ENCODE measurements at regions not wholly inside any gene's neighbourhood (a gene's known extent, or its start where the extent isn't known, plus 50 kb on each side); places are given as distances from the start of the nearest gene placed in this dataset.

DNA sequence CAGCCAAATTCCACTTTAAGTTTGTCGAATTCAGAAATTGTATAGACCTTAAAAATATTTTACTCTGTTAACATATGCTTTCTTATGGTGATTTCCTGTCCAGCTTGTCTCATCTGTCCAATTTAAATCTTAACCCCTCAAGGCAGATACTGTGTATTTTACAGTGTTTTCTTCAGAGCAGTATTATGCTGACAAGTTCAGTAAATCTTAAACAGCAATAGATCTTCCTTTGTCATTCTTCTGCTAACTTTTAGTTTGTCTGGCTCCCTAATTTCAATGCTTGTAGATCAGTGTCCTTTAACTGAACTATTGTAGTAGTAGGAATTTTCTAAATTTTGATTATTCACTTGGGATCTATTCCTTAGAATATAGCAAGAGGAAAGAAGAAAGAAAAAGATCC is 52.8 kb upstream of the MEIS1 start:
- no peak for DNase-seq

DNA sequence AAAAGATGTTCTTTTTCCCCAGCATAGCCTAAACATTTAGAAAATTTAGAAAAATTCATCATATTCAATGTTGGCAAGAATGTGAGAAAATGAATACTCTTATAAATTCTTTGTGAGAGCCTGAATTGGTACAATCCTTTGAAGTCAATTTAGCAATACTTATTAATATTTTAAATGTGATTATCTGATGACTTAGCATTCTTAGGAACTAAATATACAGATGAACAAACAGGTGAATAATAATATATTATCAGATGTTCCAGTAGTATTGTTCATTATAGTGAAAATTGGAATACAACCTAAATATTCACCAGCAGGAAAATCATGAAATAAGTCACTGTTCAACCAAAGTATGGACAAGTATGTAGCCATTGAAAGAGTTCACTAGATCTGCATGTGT is 55.5 kb upstream of the MEIS1 start:
- DNase-seq = no peak

DNA sequence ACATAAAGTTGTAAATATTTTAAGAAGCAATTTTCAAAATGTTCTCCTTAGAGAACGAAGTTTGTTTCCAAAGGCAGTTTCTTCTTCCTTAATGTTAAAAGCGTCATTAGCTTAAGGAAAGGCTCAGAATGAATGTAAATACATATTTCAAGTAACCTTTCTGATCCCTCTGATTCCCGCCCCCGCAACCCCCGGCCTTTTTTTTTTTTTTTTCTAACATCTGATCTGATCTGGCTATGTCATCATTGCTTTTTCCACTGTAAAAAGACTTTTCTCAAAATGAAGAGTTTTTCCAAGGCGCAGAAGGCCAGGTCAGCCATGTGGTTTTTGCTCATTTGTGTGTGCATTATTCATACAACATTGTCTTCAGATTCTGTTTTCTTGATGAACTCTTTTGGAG is 57.1 kb upstream of the MEIS1 start:
- DNase-seq = no peak

DNA sequence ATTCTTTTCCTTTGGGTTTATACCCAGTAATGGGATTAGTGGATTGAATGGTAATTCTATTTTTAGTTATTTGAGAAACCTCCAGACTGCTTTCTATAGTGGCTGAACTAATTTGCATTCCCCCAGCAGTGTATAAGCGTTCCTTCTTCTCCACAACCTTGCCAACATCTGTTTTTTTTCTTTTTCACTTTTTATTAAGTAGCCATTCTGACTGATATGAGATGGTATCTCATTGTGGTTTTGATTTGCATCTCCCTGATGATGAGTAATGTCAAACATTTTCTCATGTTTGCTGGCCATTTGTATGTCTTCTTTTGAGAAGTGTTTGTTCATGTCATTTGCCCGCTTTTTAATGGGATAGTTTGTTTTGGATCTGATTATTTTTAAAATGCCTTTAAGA is 64.1 kb upstream of the MEIS1 start:
- no peak for DNase-seq

DNA sequence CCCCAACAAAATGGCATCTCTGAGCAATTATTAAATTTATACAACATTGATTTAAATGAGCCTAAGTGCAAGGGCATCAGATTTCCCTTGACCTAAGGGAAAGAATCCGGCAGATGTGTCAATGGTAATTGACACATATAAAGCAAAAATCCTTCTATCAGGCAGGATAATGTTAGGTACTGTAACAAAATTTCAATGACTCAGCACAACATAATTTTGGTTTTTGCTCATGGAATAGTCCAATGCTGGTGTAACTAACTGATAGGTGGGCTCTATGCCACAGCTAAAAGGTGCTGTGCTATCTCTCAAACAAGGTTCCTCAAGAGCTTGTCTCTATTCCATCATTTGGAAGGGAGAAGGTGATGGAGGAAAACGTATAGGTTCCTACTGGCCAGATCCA is 68.3 kb upstream of the MEIS1 start:
- no peak for DNase-seq

DNA sequence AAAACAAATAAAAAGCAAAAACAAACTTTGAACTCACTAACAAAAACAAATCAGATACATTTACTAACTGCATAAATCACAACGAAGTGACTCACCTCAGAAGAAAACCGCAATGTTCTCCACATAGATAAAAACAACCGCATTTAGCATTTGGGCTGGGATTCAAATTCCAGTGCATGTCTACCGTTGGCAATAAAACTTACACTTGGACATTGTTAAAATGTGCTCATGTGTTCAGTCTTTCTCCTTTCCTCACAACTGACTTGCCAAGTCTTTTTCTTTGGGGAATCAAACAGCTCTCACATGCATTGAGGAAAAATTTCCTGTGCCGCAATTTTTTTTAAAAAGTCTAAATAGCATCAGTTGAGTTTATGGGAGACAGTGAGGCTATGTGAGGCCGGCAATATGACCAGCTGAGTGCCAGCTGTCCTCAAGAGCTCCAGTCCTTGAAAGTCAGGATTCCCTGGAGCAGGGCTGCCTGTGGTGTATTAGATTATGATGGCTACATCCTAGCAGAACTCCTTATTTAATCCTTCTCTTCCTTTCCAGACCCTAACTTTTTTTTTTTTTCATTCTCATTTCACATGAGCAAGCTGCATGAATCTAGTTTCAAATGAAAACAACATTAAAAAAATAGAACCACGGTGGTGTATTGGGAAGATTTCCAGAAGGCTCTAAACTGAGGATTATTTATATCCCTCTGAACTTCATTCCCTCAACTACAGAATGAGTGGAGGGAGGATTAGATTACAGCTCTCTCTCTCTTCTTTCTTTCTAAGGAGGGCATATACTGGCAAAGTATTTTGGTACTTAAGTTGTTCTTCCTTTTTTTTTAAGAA is 70.2 kb upstream of the MEIS1 start:
- DNase-seq = peak; percentile 73

DNA sequence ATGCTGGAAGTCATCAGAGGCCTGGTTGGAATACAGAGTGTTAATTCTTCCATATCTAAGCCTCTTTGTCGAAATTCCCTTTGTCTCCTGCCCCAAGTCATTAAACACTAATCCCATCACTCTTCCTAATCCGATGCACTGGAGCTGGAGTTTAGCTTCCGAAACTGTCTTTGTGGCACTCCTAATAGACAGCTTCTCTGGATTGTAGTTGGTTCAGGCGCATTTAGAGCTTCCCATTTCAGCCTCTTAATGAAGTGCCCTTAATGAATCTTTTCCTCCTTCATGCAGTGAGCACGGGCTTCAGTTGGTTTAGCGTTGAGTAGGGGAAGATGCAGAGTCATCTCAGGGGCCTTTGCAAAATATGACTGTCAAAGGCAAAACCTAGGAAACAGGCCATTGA is 72.2 kb upstream of the MEIS1 start:
- no peak for DNase-seq

DNA sequence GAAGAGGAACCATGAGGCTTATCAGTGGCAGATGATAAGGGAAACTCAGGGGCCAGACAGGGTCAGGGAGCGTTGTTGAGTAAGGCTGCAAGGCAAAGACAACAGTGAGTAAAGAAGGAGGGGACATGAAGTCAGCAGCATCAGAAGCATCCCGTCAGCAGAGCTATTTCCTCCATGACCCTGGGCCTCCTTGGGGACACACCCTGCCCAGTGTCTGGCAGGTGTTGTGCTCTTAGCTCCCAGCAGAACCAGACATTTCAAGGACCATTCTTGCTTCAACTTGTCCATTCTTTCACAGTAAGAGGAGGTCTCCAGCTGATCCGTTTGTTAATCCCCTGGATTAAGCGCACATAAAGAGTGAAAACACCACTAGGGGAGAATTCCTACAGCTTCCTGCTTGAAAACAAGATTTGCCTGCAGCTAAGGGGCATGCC is 88.7 kb upstream of the MEIS1 start:
- DNase-seq = no peak

DNA sequence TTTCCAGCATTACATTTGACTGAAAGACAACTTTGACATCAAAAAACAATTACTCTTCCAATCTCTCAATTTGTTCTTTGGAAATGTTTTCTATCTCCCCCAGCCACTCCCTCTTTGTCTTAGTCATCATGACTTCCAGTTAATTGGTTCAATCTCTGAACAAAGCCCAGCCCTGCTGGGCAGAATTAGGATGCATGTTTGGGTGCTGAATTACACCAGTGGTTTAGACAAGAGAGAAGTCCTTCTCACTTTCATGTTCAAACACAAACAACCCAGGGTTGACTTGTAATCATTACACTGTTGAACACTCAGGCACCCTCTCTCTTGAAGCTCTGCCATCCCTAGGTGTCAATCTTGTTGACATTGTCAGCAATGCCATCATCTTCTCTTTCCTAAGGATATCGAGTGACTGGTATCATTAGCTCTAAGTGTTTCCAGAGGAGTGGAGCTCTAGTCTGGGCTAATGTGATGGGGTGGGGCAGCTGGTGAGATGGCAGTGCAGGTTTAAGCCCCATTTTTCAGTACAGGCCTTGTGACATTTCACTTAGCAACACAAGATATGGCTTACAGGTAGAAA is 90.8 kb upstream of the MEIS1 start:
- no peak for DNase-seq

DNA sequence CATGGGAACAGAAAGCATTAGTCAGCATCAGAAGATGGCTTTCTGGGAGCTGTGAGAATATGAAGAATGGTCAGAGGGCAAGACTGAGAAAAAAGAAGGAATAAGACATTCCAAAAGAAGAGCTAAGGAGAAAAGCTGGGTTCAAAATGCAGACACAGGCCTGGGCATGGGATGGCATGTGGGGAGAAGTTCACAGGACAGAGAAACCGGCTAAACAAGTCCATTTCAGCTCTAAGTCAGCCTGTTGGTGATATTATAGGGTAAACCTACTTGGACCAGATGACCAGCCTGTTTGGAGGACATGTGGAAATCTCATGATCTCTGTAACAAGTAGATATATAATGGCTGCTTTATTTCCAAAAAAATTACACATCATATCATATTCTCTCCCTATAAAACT is 91.7 kb upstream of the MEIS1 start:
- DNase-seq = no peak

DNA sequence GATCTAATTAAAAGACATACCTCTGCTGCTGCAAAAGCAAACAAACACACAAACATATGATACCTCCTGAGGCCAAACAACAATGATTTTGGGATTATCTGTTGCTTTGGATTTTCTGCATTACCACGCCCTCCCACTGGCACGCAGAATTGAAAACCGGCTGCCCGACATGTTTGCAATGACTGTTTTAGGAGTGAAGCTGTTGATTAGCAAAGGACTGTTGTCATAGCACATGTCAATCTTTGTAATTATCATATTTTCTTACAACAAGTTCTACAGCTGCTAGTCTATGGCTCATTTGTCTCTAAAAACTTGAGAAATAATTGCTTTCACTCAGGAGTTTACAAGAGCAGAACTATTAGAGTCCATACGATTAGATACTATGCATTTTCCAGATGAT is 94.4 kb upstream of the MEIS1 start:
- no peak for DNase-seq

DNA sequence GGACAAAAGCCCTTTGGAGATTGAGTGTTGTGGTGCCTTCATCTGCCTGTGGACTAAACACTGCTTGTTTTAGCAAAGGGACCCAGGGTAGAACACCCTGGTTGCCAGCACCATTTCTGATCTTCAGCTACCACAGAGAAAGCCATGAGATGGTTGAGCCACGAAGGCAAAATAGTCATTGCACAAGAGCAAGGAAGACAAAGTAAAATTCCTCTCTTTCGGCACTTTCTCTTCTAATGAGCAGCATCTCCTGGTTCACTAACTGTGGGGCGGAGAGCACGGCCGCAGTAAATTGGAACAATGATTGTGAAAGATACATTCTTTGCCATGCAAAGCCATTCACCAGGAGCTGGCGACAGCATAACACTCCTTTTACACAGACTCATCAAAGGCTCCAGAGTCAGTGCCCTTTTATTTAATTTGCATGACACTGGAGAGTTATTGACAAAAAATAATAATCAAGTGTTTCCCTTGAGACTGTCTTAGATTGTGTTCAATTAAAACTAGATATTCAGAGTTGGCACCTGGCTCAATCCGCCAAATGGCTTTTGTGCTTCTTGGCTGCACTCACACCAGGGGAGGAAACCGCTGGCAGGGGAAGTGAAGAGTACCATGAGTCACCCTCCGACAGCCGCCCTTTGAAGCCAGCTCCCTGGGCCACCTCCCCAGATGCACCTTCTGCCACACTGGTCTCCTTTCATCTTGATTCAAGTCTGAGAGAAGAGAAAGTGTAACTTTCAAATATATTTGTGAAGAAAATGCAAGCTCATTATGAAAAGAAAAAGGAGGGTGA is 100.5 kb upstream of the MEIS1 start:
- DNase-seq = no peak

DNA sequence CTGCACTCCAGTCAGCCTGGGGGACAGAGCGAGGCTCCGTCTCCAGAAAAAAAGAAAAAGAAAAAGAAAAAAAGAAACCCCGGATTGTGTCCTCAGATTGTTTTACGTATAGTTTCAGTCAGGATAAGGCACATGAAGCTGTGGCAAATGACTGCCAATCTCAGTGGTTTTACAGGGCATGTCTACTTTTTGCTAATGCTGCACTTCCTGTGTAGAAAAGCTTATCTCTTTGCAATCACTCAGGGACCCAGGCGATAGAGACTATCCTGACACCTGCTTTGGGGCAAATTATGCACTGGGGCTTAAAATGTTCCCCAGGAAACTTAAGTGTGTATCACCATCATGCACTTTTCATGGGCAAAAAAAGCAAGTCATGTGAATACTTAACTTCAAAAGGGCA is 103.7 kb upstream of the MEIS1 start:
- no peak for DNase-seq

DNA sequence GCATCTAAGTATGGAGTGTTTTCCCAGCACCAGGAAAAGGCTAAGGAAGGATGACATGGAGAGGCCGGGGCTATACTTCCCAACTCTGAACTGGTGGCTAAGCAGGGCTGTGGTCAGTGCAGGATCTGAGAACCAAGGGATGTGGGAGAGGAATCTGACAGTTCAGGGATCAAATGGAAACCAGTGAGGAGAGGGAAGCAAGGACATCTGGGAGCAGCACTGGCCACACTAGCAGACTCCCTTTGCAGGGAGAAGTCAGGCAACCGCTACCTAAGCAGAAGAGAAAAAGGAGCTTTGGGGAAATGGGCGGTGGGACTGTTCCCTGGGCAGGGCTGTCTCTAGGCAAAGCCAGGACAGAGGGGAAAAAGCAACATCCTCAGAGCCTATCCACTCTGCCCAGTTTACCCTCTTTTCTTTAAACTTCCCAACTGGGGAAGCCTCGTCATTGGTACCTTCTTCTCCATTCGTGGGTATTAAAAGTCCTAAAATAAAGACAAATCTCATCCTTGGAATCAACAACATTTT is 105.8 kb upstream of the MEIS1 start:
- DNase-seq = no peak

DNA sequence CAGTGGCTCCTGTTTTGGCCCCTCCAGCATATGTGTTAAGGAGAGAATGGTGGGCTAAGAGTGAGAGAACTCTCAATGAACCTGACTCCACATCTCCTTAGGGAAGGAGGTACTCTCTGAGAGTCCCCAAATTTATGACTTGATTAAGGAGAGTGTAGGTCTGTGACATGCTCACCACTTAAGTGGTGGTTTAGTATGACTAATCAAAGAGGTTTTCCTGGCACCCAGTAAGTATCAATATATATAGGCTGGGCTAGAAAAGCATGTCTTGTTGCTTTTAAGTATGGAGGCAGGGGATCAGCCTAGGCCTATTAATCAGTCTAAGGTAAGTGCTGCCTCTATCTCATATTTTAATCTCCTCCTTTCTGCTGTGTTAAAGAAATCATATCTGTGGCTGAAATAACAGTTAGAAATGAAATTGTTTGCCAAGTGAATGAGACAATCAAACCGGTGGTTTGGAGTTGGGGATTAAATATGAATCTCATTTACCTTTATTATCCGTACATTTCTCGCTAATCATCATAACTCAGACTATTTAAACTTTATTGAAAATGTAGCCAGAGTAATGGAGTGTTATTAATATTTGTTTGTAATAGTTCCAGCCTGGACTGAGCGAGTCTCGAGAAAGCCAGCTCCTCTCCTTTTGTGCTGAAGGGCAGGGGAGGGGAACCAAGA is 107.7 kb upstream of the MEIS1 start:
- DNase-seq = no peak

DNA sequence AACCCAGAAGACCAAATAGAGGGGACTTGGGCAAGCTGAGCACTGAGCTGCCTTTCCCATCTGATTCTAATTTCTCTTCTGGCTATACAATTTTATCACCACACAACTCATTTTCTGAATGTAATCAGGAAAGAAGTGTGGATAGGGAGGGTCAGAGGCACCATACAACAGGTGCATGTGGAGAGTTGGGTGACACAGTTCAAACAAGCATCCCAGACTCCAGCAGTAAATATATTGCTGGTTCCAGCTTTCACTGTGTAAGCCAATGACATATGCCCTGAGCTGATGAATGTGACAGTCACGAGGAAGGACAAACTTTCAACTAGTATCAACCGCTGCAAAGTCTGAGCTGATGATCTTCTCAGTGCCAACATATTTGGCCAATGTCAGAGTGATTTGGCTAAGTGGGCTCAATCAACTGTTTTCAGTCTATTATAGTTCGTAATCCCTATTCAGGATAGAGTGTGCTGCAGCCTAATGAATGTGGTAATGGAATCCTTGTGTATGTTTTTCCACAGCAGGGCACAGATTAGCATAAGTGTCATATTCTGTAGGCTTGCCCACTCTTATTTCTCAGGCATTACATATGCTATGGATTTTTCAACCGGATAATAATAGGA is 109.9 kb upstream of the MEIS1 start:
- DNase-seq = no peak

DNA sequence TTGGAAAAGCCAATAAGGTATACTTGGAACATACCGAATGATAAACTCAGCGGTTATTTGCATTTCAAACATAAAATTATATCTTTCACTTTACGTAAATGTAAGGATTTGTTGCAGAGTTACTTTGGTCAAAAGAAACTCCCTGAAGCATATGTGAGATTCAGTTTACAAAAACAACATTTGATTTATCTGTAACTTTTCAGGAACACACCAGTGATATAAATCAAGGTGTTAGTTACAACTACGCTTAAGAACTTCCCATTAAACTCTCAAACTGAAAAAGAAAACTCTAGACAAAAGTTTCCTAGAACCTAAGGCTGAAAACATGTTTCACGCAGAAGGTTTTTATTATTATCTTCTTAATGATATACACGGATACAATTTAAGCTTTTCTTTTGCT is 110.6 kb upstream of the MEIS1 start:
- no peak for DNase-seq

DNA sequence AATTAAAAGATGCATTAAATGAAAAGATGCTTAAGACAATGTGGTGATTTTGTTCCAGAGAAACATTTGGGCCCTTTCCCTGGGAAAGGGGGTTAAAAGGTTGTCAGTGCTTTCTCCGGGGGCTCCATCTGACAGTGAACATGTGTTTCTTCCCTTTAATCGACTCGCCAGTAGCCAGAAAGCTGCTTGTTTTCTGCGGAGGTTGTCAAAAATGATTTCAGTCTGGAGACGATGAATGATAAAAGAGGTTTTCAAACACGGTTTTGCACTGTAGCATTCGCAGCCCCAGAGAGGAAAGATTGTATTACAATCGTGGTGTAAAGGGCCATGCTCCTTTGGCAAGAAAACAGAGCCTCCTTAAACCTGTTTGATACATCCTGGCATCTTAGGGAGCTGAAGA is 111.5 kb upstream of the MEIS1 start:
- no peak for DNase-seq

DNA sequence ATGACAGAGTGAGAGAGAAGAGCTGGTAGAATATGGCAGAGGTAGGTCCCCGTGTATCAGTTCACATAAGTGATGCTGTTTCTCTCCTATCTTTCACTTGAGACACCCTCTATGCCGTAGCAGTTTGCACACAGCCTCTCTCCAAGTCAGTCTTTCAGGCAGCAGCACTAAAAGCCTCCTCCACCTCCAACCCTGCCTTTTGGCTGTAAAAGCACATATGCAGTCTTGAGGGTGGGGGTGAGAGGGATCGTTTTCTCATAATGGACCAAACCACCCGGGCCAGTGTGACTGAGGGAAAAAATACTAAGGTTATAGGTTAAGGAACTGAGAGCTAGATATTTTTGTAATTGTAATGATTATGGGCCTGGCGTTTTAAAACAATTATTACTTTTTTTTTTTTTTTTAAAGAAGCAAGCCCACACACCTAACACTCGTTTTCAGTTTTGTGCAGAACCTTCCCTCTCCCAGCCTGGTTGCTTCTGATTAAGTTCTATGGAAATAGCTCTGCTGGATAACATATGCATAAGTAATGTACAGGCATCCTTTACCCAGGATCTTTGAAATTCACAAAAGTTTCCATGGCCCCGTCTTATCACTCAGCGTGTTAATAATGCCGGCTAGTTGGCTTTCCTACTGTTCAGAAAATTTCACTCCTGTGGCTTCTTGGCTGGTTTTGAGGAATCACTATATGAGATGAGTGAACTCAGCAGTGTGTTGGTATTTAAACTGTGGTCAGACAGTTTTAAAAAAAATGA is 112.2 kb upstream of the MEIS1 start:
- DNase-seq = no peak

DNA sequence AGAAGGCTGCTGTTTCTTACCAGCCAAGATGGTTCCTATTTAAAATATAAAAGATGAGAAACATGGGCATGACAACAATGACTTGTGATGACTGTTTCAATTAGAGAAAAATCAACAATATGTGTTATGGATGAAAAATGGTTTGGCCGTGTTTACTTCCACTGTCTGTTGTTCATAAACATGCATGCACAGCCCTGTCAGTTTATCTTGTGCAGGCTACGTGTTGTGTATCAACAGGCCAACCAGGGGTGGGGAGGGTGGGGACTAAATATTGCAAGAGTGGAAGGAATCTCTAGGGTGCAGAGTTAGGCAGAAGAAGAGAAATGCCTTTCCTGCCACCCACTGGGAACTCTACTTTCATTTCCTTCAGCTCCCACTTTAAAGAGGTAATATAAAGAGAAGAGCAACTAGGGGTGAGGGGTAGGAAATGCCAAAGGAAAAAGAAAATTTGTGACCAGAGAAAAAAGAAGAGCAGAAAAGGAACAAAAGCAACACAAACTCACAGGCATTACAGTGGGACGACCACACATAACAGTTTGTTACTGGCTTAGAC is 116.8 kb upstream of the MEIS1 start:
- no peak for DNase-seq

DNA sequence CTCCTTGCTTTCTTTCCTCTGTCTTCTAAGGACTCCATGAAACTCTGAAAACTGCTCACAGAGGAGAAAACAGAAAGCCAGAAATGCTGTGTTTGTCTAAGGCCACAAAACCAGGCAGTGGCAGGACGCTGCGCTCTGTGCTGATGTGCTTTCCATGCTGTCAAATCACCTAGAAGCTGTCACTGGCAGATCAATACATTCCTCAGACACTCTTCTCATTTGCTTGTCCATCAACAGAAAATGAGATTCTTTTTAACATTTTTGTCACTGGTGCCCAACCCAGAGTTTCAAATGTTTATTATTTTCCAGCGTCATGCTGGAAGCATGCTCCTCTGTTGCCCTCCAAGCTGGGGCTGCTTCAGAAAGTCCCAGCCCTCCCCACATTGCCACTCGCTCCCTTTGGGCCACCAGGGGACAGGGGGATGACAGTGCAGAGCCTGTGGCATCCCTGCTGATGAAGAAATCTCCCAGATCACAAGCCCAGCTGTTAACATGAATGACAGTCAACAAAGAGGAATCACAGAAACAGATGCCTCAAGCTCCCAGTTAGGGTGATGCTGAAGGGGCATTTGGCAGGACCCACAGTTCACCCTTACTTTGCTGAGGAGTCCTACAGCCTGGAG is 117.5 kb upstream of the MEIS1 start:
- no peak for DNase-seq
